ENCODE measurements at regions not wholly inside any gene's neighbourhood (a gene's known extent, or its start where the extent isn't known, plus 50 kb on each side); places are given as distances from the start of the nearest gene placed in this dataset.

DNA sequence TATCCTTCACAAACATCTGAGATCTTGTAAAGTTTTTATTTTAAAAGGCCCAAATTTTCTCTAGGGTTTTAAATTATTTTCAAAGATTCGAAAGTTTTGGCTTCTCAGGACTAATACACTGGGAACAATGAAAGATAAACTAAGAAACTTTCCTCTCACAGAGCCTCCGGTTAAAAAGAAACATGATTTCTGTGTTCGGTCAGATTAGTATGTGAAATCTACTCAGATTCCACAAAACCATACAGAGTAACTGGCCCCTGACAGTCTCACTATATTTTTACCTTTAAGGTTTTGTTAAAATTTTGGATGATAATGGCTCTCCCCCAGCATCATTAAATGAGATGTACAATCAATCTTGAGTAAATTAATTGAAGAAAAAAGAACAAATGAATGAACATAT is 471.0 kb downstream of the COL12A1 start:
- TF ChIP-seq POLR2A (IDR thresholded peaks at IDR 0.05), result no peak
- no peak for TF ChIP-seq POLR2AphosphoS5 (IDR thresholded peaks at IDR 0.05)

Data from breast epithelium (tissue), 3 donors.